ENCODE measurements at regions not wholly inside any gene's neighbourhood (a gene's known extent, or its start where the extent isn't known, plus 50 kb on each side); places are given as distances from the start of the nearest gene placed in this dataset.

- Histone ChIP-seq H3K27me3 (ENCODE audit: insufficient read depth, low read length) (no peaks in the 10 kb centered on the region), H2AFZ (ENCODE audit: low read depth, low read length) (no peak overlapping the region), H3K4me1 (ENCODE audit: insufficient read depth, low read length) (no peaks in the 10 kb centered on the region), H3K4me3 (ENCODE audit: insufficient read depth, low read depth, low read length) (no peak overlapping the region), H4K20me1 (ENCODE audit: insufficient read depth, low read length) (no peaks in the 10 kb centered on the region), H3K9me3 (ENCODE audit: insufficient read depth, low read depth, low read length) (no peaks in the 10 kb centered on the region), H3K4me2 (ENCODE audit: low read length) (no peak overlapping the region), H3K36me3 (ENCODE audit: insufficient read depth, low read length) (no peaks in the 10 kb centered on the region), H3K9ac (ENCODE audit: low read length) (no peak overlapping the region), H3K79me2 (ENCODE audit: insufficient read depth, low read length) (no peaks in the 10 kb centered on the region), H3K27ac (ENCODE audit: low read depth, low read length) (no peak overlapping the region)
- DNase-seq (ENCODE audit: low read depth) (no peak), FAIRE-seq (no peak)
- H3K9me3 Mint-ChIP-seq (ENCODE audit: unreplicated experiment) = no peaks in the 10 kb centered on the region
- no peak overlapping the region for H3K27ac Mint-ChIP-seq (ENCODE audit: unreplicated experiment)
- no peaks in the 10 kb centered on the region for H3K4me1 Mint-ChIP-seq (ENCODE audit: low read depth, unreplicated experiment)
- no peak for TF ChIP-seq EZH2 (IDR thresholded peaks at IDR 0.05; ENCODE audit: insufficient read depth, low read length)
- no peaks in the 10 kb centered on the region for H3K36me3 Mint-ChIP-seq (ENCODE audit: low read depth, unreplicated experiment)
- H3K4me3 Mint-ChIP-seq (ENCODE audit: unreplicated experiment) = no peak overlapping the region
- H3K27me3 Mint-ChIP-seq (ENCODE audit: low read depth, unreplicated experiment) = no peaks in the 10 kb centered on the region
Measured at GRCh38 chr13:64293923-64294322, 2878.3 kb upstream of the PCDH20 start.

DNA sequence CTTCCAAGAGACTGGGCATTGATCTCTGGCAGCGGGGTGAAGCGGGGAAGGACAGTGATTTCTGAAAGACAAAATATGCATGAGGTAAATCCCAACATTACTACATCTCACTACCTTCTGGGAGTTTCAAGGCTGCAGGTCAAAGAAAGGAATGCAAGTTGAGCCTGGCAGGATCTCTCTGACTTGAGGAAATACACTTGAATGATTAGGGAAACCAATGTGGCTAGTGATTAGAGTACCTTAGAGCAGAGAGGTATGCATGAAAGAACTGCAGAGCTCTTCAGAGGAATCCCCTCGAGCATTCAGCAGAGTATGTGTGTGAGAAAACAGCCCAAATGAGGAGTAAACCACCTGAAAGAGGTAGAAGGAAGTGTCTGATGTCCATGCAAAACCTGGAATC, 2874.1 kb upstream of the PCDH20 start:
- no peaks in the 10 kb centered on the region for H3K9me3 Mint-ChIP-seq (ENCODE audit: unreplicated experiment)

GRCh38 chr13:64283926-64284325, 2868.3 kb upstream of the PCDH20 start:
- Mint-ChIP-seq H3K36me3 (ENCODE audit: low read depth, unreplicated experiment) (no peaks in the 10 kb centered on the region), H3K27ac (ENCODE audit: unreplicated experiment) (no peak overlapping the region), H3K27me3 (ENCODE audit: low read depth, unreplicated experiment) (no peaks in the 10 kb centered on the region), H3K9me3 (ENCODE audit: unreplicated experiment) (no peaks in the 10 kb centered on the region), H3K4me3 (ENCODE audit: unreplicated experiment) (no peak overlapping the region), H3K4me1 (ENCODE audit: low read depth, unreplicated experiment) (no peaks in the 10 kb centered on the region)
- FAIRE-seq (no peak), DNase-seq (ENCODE audit: low read depth) (no peak)
- H3K9me3 ChIP-seq (ENCODE audit: insufficient read depth, low read depth, low read length) = no peaks in the 10 kb centered on the region
- H3K4me2 ChIP-seq (ENCODE audit: low read length) = no peak overlapping the region
- TF ChIP-seq, protein P1, sequence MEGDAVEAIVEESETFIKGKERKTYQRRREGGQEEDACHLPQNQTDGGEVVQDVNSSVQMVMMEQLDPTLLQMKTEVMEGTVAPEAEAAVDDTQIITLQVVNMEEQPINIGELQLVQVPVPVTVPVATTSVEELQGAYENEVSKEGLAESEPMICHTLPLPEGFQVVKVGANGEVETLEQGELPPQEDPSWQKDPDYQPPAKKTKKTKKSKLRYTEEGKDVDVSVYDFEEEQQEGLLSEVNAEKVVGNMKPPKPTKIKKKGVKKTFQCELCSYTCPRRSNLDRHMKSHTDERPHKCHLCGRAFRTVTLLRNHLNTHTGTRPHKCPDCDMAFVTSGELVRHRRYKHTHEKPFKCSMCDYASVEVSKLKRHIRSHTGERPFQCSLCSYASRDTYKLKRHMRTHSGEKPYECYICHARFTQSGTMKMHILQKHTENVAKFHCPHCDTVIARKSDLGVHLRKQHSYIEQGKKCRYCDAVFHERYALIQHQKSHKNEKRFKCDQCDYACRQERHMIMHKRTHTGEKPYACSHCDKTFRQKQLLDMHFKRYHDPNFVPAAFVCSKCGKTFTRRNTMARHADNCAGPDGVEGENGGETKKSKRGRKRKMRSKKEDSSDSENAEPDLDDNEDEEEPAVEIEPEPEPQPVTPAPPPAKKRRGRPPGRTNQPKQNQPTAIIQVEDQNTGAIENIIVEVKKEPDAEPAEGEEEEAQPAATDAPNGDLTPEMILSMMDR (IDR thresholded peaks at IDR 0.05; ENCODE audit: insufficient read depth, low read depth, low read length) = no peak
- TF ChIP-seq EZH2 (IDR thresholded peaks at IDR 0.05; ENCODE audit: insufficient read depth, low read length) = no peak
- no peak overlapping the region for H3K9ac ChIP-seq (ENCODE audit: low read length)
- no peaks in the 10 kb centered on the region for H3K36me3 ChIP-seq (ENCODE audit: insufficient read depth, low read length)
- H4K20me1 ChIP-seq (ENCODE audit: insufficient read depth, low read length) = no peaks in the 10 kb centered on the region
- H3K79me2 ChIP-seq (ENCODE audit: insufficient read depth, low read length) = no peaks in the 10 kb centered on the region
- no peak overlapping the region for H3K27ac ChIP-seq (ENCODE audit: low read depth, low read length)
- no peaks in the 10 kb centered on the region for H3K27me3 ChIP-seq (ENCODE audit: insufficient read depth, low read length)
- H3K4me3 ChIP-seq (ENCODE audit: insufficient read depth, low read depth, low read length) = no peak overlapping the region
- no peak overlapping the region for H2AFZ ChIP-seq (ENCODE audit: low read depth, low read length)
- H3K4me1 ChIP-seq (ENCODE audit: insufficient read depth, low read length) = no peaks in the 10 kb centered on the region

More for the DNA sequence above, 2874.1 kb upstream of the PCDH20 start:
- H3K4me3 Mint-ChIP-seq (ENCODE audit: unreplicated experiment) = no peak overlapping the region
- FAIRE-seq (no peak), DNase-seq (ENCODE audit: low read depth) (no peak)
- Histone ChIP-seq H3K9ac (ENCODE audit: low read length) (no peak overlapping the region), H3K27ac (ENCODE audit: low read depth, low read length) (no peak overlapping the region), H3K27me3 (ENCODE audit: insufficient read depth, low read length) (no peaks in the 10 kb centered on the region), H3K9me3 (ENCODE audit: insufficient read depth, low read depth, low read length) (no peaks in the 10 kb centered on the region), H3K36me3 (ENCODE audit: insufficient read depth, low read length) (no peaks in the 10 kb centered on the region), H3K4me1 (ENCODE audit: insufficient read depth, low read length) (no peaks in the 10 kb centered on the region), H3K4me2 (ENCODE audit: low read length) (no peak overlapping the region), H3K4me3 (ENCODE audit: insufficient read depth, low read depth, low read length) (no peak overlapping the region), H2AFZ (ENCODE audit: low read depth, low read length) (no peak overlapping the region), H3K79me2 (ENCODE audit: insufficient read depth, low read length) (no peaks in the 10 kb centered on the region), H4K20me1 (ENCODE audit: insufficient read depth, low read length) (no peaks in the 10 kb centered on the region)
- no peak overlapping the region for H3K27ac Mint-ChIP-seq (ENCODE audit: unreplicated experiment)
- no peaks in the 10 kb centered on the region for H3K27me3 Mint-ChIP-seq (ENCODE audit: low read depth, unreplicated experiment)
- H3K36me3 Mint-ChIP-seq (ENCODE audit: low read depth, unreplicated experiment) = no peaks in the 10 kb centered on the region
- no peaks in the 10 kb centered on the region for H3K4me1 Mint-ChIP-seq (ENCODE audit: low read depth, unreplicated experiment)
- TF ChIP-seq, protein P1 (IDR thresholded peaks at IDR 0.05; ENCODE audit: insufficient read depth, low read depth, low read length) = no peak
- no peak for TF ChIP-seq EZH2 (IDR thresholded peaks at IDR 0.05; ENCODE audit: insufficient read depth, low read length)

All from astrocyte (in vitro differentiated cells and primary cell).